ENCODE measurements at regions not wholly inside any gene's neighbourhood (a gene's known extent, or its start where the extent isn't known, plus 50 kb on each side); places are given as distances from the start of the nearest gene placed in this dataset.

DNA sequence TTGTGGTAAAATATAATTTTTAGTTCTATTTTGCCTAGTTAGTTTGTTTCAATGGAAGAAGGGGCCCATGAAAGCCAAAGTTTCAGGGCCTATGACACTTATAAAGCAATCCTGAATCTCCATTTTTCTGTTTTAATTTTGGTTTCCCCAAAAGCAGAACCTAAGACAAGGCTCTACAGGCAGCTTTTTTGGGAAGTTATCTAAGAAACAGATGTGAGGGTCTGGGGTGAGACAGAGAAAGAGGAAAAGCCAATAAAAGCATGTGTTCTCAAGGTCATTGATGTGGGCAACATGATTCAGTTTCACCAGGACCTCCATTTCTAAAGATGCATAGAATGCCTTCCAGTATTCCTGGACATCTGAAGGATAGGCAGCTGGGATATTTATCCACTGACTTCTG lies 598.5 kb downstream of the PDCD6IP start:
- H3K4me3 Mint-ChIP-seq (ENCODE audit: low read depth, unreplicated experiment), result no peak overlapping the region
- DNase-seq, result no peak
- H3K4me1 Mint-ChIP-seq (ENCODE audit: low read depth, unreplicated experiment), result no peaks in the 10 kb centered on the region
- H3K36me3 Mint-ChIP-seq (ENCODE audit: insufficient read depth, unreplicated experiment), result peaks cover 3% of the 10 kb centered on the region
- CTCF ChIA-PET, result no interaction called here
- no peak overlapping the region for H3K27ac Mint-ChIP-seq (ENCODE audit: unreplicated experiment)
- TF ChIP-seq, protein P1, sequence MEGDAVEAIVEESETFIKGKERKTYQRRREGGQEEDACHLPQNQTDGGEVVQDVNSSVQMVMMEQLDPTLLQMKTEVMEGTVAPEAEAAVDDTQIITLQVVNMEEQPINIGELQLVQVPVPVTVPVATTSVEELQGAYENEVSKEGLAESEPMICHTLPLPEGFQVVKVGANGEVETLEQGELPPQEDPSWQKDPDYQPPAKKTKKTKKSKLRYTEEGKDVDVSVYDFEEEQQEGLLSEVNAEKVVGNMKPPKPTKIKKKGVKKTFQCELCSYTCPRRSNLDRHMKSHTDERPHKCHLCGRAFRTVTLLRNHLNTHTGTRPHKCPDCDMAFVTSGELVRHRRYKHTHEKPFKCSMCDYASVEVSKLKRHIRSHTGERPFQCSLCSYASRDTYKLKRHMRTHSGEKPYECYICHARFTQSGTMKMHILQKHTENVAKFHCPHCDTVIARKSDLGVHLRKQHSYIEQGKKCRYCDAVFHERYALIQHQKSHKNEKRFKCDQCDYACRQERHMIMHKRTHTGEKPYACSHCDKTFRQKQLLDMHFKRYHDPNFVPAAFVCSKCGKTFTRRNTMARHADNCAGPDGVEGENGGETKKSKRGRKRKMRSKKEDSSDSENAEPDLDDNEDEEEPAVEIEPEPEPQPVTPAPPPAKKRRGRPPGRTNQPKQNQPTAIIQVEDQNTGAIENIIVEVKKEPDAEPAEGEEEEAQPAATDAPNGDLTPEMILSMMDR (IDR thresholded peaks at IDR 0.05; ENCODE audit: unreplicated experiment), result no peak
- peaks cover 5% of the 10 kb centered on the region for H3K9me3 Mint-ChIP-seq (ENCODE audit: low read depth, unreplicated experiment)
- H3K27me3 Mint-ChIP-seq (ENCODE audit: unreplicated experiment), result no peaks in the 10 kb centered on the region
- BruUV-seq (replicated peaks), result no TSS peak
- intact Hi-C loops (cut with micrococcal nuclease; ENCODE audit: unreplicated experiment), result no loop called here

DNA sequence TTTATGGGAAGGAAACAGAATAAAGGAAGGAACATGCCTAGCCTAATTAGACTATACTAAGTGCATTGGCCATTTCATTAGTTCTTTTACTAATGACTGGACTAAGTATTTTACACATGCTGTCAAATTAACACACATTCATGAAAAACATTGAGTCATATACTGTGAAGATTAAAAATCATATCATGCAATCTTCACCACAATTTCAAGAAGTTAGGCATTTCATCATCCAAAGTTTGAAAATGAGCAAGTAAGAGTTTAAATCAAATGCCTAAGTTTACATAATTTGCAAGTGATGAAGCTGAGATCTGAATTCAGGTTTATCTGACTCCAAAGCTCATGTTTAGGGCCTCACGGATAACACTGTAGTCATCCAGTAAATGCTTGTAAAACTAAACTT lies 601.0 kb downstream of the PDCD6IP start:
- CTCF ChIA-PET, result no interaction called here
- H3K27me3 Mint-ChIP-seq (ENCODE audit: unreplicated experiment), result no peaks in the 10 kb centered on the region
- TF ChIP-seq, protein P1 (IDR thresholded peaks at IDR 0.05; ENCODE audit: unreplicated experiment), result no peak
- BruUV-seq (replicated peaks), result no TSS peak
- H3K4me3 Mint-ChIP-seq (ENCODE audit: low read depth, unreplicated experiment), result no peak overlapping the region
- DNase-seq, result no peak
- no peaks in the 10 kb centered on the region for H3K4me1 Mint-ChIP-seq (ENCODE audit: low read depth, unreplicated experiment)
- intact Hi-C loops (cut with micrococcal nuclease; ENCODE audit: unreplicated experiment), result no loop called here
- no peak overlapping the region for H3K27ac Mint-ChIP-seq (ENCODE audit: unreplicated experiment)
- H3K9me3 Mint-ChIP-seq (ENCODE audit: low read depth, unreplicated experiment), result peaks cover 5% of the 10 kb centered on the region
- H3K36me3 Mint-ChIP-seq (ENCODE audit: insufficient read depth, unreplicated experiment), result peaks cover 3% of the 10 kb centered on the region

GRCh38 chr3:34405159-34405558 lies 606.7 kb downstream of the PDCD6IP start:
- CTCF ChIA-PET, result no interaction called here
- DNase-seq, result no peak
- BruUV-seq (replicated peaks), result no TSS peak
- no peaks in the 10 kb centered on the region for H3K4me1 Mint-ChIP-seq (ENCODE audit: low read depth, unreplicated experiment)
- H3K36me3 Mint-ChIP-seq (ENCODE audit: insufficient read depth, unreplicated experiment), result no peaks in the 10 kb centered on the region
- peaks cover 5% of the 10 kb centered on the region for H3K9me3 Mint-ChIP-seq (ENCODE audit: low read depth, unreplicated experiment)
- TF ChIP-seq, protein P1 (IDR thresholded peaks at IDR 0.05; ENCODE audit: unreplicated experiment), result no peak
- no peak overlapping the region for H3K4me3 Mint-ChIP-seq (ENCODE audit: low read depth, unreplicated experiment)
- intact Hi-C loops (cut with micrococcal nuclease; ENCODE audit: unreplicated experiment), result no loop called here
- no peaks in the 10 kb centered on the region for H3K27me3 Mint-ChIP-seq (ENCODE audit: unreplicated experiment)
- no peak overlapping the region for H3K27ac Mint-ChIP-seq (ENCODE audit: unreplicated experiment)

- DNase-seq, result no peak
- Mint-ChIP-seq H3K4me3 (ENCODE audit: low read depth, unreplicated experiment) (no peak overlapping the region), H3K4me1 (ENCODE audit: low read depth, unreplicated experiment) (no peaks in the 10 kb centered on the region), H3K36me3 (ENCODE audit: insufficient read depth, unreplicated experiment) (no peaks in the 10 kb centered on the region), H3K27me3 (ENCODE audit: unreplicated experiment) (no peaks in the 10 kb centered on the region), H3K27ac (ENCODE audit: unreplicated experiment) (no peak overlapping the region), H3K9me3 (ENCODE audit: low read depth, unreplicated experiment) (peaks cover under 1% of the 10 kb centered on the region)
- BruUV-seq (replicated peaks), result no TSS peak
- CTCF ChIA-PET, result no interaction called here
- intact Hi-C loops (cut with micrococcal nuclease; ENCODE audit: unreplicated experiment), result no loop called here
- TF ChIP-seq, protein P1 (IDR thresholded peaks at IDR 0.05; ENCODE audit: unreplicated experiment), result no peak
Observed at GRCh38 chr3:34407281-34407680, 608.9 kb downstream of the PDCD6IP start.

DNA sequence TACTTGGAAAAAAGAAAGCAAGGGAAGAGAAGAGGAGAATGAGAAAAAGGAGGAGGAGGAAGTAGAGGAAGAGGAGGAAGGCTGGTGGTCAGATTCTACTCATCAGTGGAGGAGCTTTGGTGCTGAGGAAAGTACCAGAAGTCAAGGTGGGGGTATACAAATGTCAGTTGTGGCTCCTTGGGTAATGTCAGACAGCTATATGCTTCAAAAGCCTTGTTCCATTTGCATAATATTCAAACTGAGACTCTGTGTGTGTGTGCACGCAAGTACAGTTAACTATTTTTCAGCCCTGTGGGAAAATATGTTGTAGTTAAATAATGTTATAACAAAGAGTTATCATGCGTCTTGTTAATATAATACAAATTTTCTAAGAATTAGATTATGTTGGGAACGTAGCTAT lies 609.7 kb downstream of the PDCD6IP start:
- Mint-ChIP-seq H3K4me3 (ENCODE audit: low read depth, unreplicated experiment) (no peak overlapping the region), H3K9me3 (ENCODE audit: low read depth, unreplicated experiment) (peaks cover 2% of the 10 kb centered on the region), H3K36me3 (ENCODE audit: insufficient read depth, unreplicated experiment) (no peaks in the 10 kb centered on the region), H3K27ac (ENCODE audit: unreplicated experiment) (no peak overlapping the region), H3K27me3 (ENCODE audit: unreplicated experiment) (no peaks in the 10 kb centered on the region), H3K4me1 (ENCODE audit: low read depth, unreplicated experiment) (no peaks in the 10 kb centered on the region)
- CTCF ChIA-PET, result no interaction called here
- no peak for DNase-seq
- intact Hi-C loops (cut with micrococcal nuclease; ENCODE audit: unreplicated experiment), result no loop called here
- TF ChIP-seq, protein P1 (IDR thresholded peaks at IDR 0.05; ENCODE audit: unreplicated experiment), result no peak
- BruUV-seq (replicated peaks), result no TSS peak

Data from Calu3 (cell line).